GM19438 (cell line): ENCODE measurements at regions not wholly inside any gene's neighbourhood (a gene's known extent, or its start where the extent isn't known, plus 50 kb on each side); places are given as distances from the start of the nearest gene placed in this dataset.
A peak's percentile ranks its signal among the peaks of the same experiment; 100 is the strongest.

ENCODE experiments used
- ATAC-seq: cut with Tn5 transposase; IDR thresholded peaks from one replicate; pipeline ENCODE4 v1.9.1; 2021; ENCODE audit warnings: low read depth; ENCODE audit not compliant: unreplicated experiment

DNA sequence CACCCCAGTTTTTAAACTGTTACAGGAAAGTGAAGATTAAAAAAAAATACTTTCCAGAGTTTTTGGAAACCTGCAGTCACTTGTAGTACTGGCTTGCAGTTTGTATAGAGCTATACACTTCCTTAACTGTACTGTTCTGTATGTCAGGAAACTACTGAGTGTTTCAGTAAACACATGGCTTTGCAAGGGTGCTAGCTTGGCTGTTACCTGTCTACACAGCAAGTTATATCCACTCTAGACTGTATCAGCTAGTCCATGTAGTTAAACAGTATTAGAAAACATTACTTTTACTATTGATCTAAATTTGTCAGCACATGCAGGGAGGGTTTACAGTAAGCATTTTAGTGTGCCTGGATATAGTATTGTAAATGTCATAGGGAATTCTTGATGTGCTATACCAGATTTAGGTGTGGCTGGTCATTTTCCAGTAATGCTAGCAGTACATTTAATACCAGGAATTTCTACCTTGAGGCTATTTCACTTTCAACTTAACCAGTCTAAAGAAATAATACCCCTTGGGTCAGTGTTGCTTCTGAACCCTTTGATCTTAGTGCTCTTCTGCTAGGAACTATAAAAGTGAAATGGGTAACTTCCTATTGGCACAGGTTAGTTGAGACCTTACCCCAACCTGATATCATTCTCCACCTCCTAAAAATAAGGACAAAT lies 192.3 kb upstream of the ANKRD50 start:
- no peak for ATAC-seq

DNA sequence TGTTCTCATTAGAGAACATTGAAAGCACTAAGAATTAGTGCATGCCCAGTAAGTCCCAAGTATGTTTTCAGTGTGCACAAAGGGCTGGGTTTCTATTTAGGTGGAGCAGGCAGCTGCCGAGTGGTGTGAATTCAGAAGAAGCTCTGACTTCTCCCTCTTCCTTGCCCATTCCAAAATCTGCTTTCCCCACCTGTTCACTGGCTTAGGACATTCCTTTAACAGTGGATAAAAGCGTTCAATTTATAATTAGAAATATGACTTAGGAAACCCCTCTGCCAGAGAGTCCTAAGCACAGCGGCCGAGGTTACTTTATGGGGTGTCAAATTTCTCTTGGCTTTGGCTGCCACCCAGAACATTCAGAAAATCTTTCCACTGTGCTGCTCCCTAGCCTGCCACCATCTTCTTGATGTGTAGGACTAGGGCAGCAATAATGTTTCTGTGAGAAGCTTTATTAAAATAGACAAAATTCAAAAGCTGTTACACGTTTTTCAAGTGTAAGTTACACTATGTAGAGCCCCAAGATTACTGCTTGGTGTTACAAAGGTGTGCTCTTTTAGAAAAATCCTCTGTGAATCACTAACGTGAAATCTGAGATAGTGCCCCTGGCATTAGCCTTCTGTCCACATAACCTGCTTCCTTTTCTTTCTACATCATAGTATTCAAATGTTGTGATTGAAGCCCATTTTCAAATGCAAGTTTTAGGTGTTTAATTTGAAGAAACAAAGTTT lies 191.6 kb upstream of the ANKRD50 start:
- no peak for ATAC-seq

- no peak for ATAC-seq
These were observed 189.5 kb upstream of the ANKRD50 start for GRCh38 chr4:124902001-124902515.

- no peak for ATAC-seq
These were observed 187.5 kb upstream of the ANKRD50 start for GRCh38 chr4:124899997-124900396.

DNA sequence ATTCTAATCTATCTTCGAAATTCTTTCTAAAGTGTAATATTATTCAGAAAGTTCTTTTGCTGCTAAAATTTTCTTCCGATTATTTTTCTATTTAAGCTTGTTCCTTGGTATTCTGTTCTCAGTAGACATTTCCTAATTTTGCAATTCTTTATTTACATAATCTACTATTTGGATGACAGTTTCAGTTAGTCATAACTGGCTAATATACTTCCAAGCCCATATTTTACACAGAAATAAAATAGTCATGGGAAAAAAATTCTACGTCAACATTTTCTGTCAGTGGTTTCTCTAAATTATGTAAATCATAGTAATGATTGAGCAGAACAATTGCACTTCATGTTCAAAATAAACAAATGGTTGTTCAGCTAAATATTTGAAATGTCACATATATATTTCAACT lies 178.0 kb upstream of the ANKRD50 start:
- ATAC-seq: no peak

DNA sequence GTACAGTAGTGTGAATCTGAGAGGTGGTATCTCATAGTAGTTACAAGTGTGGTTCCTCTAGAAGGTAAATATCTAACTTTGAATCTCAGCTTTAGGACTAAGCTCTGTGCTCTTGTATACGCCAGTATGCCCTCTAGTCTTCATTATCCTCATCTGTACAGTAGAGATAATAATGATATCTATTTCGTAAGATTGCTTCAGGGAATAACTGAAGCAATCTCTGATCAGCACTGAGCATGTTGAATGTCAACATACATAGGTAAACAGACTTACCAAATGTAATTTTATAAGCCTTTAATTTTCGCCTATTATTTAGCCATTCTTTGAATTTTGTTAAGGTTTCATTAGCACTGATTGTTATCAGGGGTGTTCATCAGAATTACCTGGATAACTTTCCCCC lies 175.2 kb upstream of the ANKRD50 start:
- no peak for ATAC-seq

DNA sequence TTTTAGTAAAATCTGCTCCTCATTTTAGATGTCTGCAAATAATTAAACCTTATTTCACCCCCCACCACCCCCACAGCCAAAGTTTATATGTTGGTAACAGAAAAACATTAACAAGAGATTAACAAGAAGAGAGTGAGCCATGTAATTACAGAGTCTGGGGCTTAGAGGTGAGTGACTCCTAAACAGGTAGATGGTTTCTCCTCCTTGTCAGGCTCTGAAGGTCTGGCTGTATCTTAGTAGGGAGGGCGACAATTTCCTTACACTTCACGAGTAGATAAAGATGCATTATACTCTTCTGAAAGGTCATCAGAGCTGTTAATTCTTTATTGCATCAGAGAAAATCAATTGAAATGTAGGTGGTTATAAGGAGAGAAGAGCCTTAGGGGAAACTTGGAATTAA lies 171.8 kb upstream of the ANKRD50 start:
- no peak for ATAC-seq

- ATAC-seq: no peak
These were observed 171.1 kb upstream of the ANKRD50 start for GRCh38 chr4:124883632-124884031.

GRCh38 chr4:124879195-124879594 lies 166.7 kb upstream of the ANKRD50 start:
- no peak for ATAC-seq

DNA sequence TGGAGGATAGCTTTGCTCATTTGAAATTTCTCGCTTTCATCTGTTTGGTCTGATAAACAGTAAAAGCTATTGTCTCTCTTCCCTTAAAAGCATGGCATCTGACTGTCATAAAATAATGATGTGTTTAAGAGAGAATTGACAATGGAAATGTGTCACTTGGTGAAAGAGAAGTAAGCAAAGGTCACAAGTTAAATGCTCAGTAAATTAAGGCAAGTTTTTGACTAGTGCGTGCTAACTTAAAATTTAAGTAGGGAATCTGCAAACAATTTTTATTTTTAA lies 161.6 kb upstream of the ANKRD50 start:
- ATAC-seq: no peak

- no peak for ATAC-seq
These were observed 161.0 kb upstream of the ANKRD50 start for GRCh38 chr4:124873361-124874171.

GRCh38 chr4:124872659-124873058 lies 160.1 kb upstream of the ANKRD50 start:
- ATAC-seq: no peak

GRCh38 chr4:124869961-124870495 lies 157.5 kb upstream of the ANKRD50 start:
- no peak for ATAC-seq

GRCh38 chr4:124868495-124868894 lies 156.0 kb upstream of the ANKRD50 start:
- no peak for ATAC-seq

DNA sequence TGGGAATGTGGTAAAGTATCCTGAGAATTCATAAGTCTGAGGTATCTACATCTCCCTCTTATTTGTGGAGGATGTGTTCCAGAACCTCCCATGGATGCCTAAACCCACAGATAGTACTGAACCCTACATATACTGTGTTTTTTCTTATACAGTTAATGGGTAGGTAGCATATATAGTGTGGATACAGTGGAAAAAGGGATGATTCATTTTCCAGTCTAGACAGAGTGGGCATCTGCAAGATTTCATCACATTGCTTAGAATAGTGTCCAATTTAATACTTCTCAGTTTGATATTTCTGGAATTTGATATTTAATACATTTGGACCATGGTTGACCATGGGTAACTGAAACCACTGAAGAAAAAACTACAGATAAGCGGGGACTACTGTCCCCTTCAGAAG lies 155.0 kb upstream of the ANKRD50 start:
- no peak for ATAC-seq

GRCh38 chr4:124866301-124866700 lies 153.8 kb upstream of the ANKRD50 start:
- ATAC-seq: no peak

- no peak for ATAC-seq
These were observed 150.6 kb upstream of the ANKRD50 start for GRCh38 chr4:124863040-124863545.

GRCh38 chr4:124862261-124862660 lies 149.7 kb upstream of the ANKRD50 start:
- no peak for ATAC-seq

DNA sequence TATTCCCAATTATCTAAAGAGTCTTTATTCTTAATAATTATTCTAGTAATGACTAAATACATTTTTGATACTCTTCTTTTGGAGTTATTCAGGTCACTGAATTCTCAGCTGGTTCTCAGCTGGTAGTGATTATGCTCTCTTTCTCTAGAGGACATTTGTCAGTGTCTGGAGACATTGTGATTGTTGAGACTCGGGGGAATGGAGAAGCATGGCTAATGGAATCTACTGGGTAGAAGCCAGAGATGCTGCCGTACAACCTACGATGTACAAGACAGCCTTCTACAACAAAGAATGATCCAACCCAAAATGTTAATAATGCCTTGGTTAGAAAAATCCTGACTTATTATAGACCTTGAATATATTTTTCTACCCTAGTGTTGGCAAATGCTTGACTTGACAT lies 149.2 kb upstream of the ANKRD50 start:
- no peak for ATAC-seq

DNA sequence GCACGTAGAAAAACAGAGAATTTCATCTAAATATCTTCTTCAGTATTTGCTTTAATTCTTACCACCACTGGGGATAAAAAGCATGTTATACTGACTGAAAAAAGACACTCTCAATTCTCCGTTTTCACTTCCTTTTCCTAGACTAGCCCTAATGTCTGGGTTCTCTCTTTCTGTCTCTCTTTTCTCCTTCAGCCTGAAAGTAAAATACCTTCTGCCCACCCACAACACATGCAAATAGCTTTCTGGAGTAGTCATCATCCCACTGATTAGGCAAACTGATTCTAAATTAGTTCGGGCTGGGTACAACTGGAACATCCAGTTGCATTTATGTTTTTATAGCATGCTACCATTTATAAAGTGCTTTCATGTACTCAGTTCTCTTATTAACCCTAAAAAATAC lies 142.4 kb upstream of the ANKRD50 start:
- ATAC-seq: peak; percentile 80

DNA sequence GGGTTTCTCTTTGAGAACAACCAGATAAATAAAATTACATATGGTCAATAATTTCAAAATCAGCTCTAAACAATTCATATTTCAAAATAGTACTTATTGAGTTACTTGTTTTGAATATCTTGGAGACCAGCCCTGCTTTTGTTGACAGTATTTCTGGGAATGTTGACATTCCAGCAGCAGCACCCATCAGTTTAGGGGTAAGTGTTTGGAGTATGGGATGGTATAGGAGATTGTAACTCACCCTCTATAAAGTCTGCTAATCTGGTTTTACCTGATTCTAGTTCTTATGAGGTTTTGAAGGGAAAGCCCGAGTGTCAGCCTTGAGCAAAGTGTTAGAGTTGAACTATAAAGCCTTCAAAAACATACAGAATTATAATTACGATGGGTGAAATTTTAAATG lies 139.2 kb upstream of the ANKRD50 start:
- ATAC-seq: no peak
